Endothelial cell of umbilical vein (primary cell): ENCODE measurements at regions not wholly inside any gene's neighbourhood (a gene's known extent, or its start where the extent isn't known, plus 50 kb on each side); places are given as distances from the start of the nearest gene placed in this dataset.

Experiments
- BruUV-seq: library from RNA; stranded (reverse); fragments of 400-500 nt; replicated peaks from 2 replicates; lab custom pipeline; 2021; lab: Mats Ljungman, UMichigan
- CTCF ChIA-PET: fragments of 300-600, 350-600 bp; sonication (Branson Sonifier 250); formaldehyde crosslinking; loops from one replicate; lab custom pipeline; 2021; ENCODE audit warnings: antibody characterized with exemption, inconsistent platforms; lab: Charles Lee
- POLR2A ChIA-PET: fragments of 300-600, 350-600 bp; sonication (Branson Sonifier 250); formaldehyde crosslinking; loops from one replicate; lab custom pipeline; 2021; ENCODE audit warnings: antibody characterized with exemption, inconsistent platforms; lab: Charles Lee
- DNase-seq: peaks from one replicate; pipeline ENCODE4 v3.0.0-alpha.2; 2011; ENCODE audit warnings: low read depth, low spot score
- FAIRE-seq: peaks from 2 replicates; lab custom pipeline; 2011; peaks lifted over from hg19 to GRCh38; lab: Jason Lieb, UNC
- H2AFZ ChIP-seq: 2 replicates; pipeline ENCODE4 v1.6.0; 2012; ENCODE audit warnings: low read depth, low read length, control low read depth, inconsistent platforms
- H3K27ac ChIP-seq: 2 replicates; pipeline ENCODE4 v1.5.1; 2011; ENCODE audit warnings: low read depth, mild to moderate bottlenecking, control low read depth, low read length, moderate library complexity; ENCODE audit not compliant: insufficient read depth
- H3K27me3 ChIP-seq, 2 experiments: 2 replicates each; pipeline versions ENCODE4 v1.6.0 to v1.6.1; 2011; ENCODE audit warnings: low read length in 2 of 2, mixed read lengths in 1 of 2; ENCODE audit not compliant: control insufficient read depth in 2 of 2, insufficient read depth in 2 of 2
- H3K36me3 ChIP-seq, 2 experiments: 2 replicates in 1 of 2; 3 replicates in 1 of 2; pipeline ENCODE4 v1.5.1; 2011; ENCODE audit warnings: low read length in 2 of 2, mild to moderate bottlenecking in 1 of 2, moderate library complexity in 1 of 2; ENCODE audit not compliant: control insufficient read depth in 2 of 2, insufficient read depth in 2 of 2; ENCODE audit errors: extremely low read depth in 1 of 2
- H3K4me1 ChIP-seq: 3 replicates; pipeline ENCODE4 v1.5.1; 2011; ENCODE audit warnings: mild to moderate bottlenecking, low read length; ENCODE audit not compliant: control insufficient read depth, insufficient read depth; ENCODE audit errors: extremely low read depth
- H3K4me2 ChIP-seq: 2 replicates; pipeline ENCODE4 v1.6.1; 2011; ENCODE audit warnings: low read length, control low read depth, mixed read lengths; ENCODE audit not compliant: insufficient read depth
- H3K4me3 ChIP-seq, 3 experiments: fragments of 200-600 bp in 1 of 3; sonication (generic), shearing (Covaris generic) in 1 of 3; replicated peaks in 1 of 3; 2 replicates each; pipeline ENCODE4 v1.5.1; 2011 to 2016; ENCODE audit warnings: control low read depth in 3 of 3, low read length in 3 of 3, mild to moderate bottlenecking in 2 of 3, inconsistent platforms in 1 of 3, low read depth in 1 of 3, moderate library complexity in 1 of 3; ENCODE audit not compliant: insufficient read depth in 1 of 3
- H3K79me2 ChIP-seq: 2 replicates; pipeline ENCODE4 v1.6.0; 2012; ENCODE audit warnings: low read length, inconsistent platforms; ENCODE audit not compliant: control insufficient read depth, insufficient read depth
- H3K9ac ChIP-seq: replicated peaks from 2 replicates; pipeline ENCODE3; 2011; ENCODE audit warnings: low read length, control low read depth; ENCODE audit not compliant: insufficient read depth; ENCODE audit errors: extremely low read depth
- H3K9me1 ChIP-seq: replicated peaks from 3 replicates; pipeline ENCODE4 v1.6.0; 2011; ENCODE audit warnings: mild to moderate bottlenecking, low read length; ENCODE audit not compliant: control insufficient read depth, insufficient read depth; ENCODE audit errors: extremely low read depth
- H3K9me3 ChIP-seq: replicated peaks from 2 replicates; pipeline ENCODE4 v1.5.1; 2012; ENCODE audit warnings: low read length, inconsistent platforms; ENCODE audit not compliant: control insufficient read depth, insufficient read depth
- H4K20me1 ChIP-seq: replicated peaks from 2 replicates; pipeline ENCODE3; 2011; ENCODE audit warnings: mild to moderate bottlenecking, low read length; ENCODE audit not compliant: control insufficient read depth, insufficient read depth; ENCODE audit errors: extremely low read depth
- CTCF ChIP-seq, 2 donors: IDR thresholded peaks; 1 replicate in 1 of 2; 2 replicates in 1 of 2; pipeline ENCODE4 v1.5.1; 2011; ENCODE audit warnings: low read length in 2 of 2, mild to moderate bottlenecking in 2 of 2, moderate library complexity in 2 of 2, control low read depth in 1 of 2, inconsistent platforms in 1 of 2, low read depth in 1 of 2; ENCODE audit not compliant: insufficient read depth in 1 of 2; ENCODE audit errors: extremely low read depth in 1 of 2
- EZH2 ChIP-seq: IDR thresholded peaks from 2 replicates; pipeline ENCODE4 v1.6.1; 2012; ENCODE audit warnings: borderline replicate concordance, low read depth, mild to moderate bottlenecking, moderate library complexity, low read length, inconsistent platforms; ENCODE audit not compliant: severe bottlenecking
- FOS ChIP-seq: IDR thresholded peaks from 2 replicates; pipeline ENCODE4 v1.6.1; 2011; ENCODE audit warnings: mild to moderate bottlenecking, low read length, moderate library complexity, borderline replicate concordance; ENCODE audit not compliant: insufficient read depth
- GATA2 ChIP-seq: IDR thresholded peaks from 2 replicates; pipeline ENCODE4 v1.7.0; 2011; ENCODE audit warnings: low read depth, mild to moderate bottlenecking, moderate library complexity, mixed read lengths, low read length; ENCODE audit not compliant: insufficient read length, insufficient read depth
- JUN ChIP-seq: IDR thresholded peaks from 2 replicates; pipeline ENCODE4 v1.6.1; 2011; ENCODE audit warnings: borderline replicate concordance, low read depth; ENCODE audit not compliant: insufficient read length, insufficient read depth
- MAX ChIP-seq: IDR thresholded peaks from 2 replicates; pipeline ENCODE4 v1.6.1; 2011; ENCODE audit not compliant: insufficient read depth, insufficient read length
- MYC ChIP-seq: IDR thresholded peaks from one replicate; pipeline ENCODE4 v1.6.1; 2011; ENCODE audit warnings: mild to moderate bottlenecking, low read depth, low read length
- POLR2A ChIP-seq: IDR thresholded peaks from 2 replicates; pipeline ENCODE4 v1.6.1; 2012; ENCODE audit warnings: low read depth, mild to moderate bottlenecking, control low read depth, low read length
- POLR2AphosphoS5 ChIP-seq: IDR thresholded peaks from 2 replicates; pipeline ENCODE4 v1.6.1; 2012; ENCODE audit warnings: low read depth, mild to moderate bottlenecking, control low read depth, low read length, moderate library complexity; ENCODE audit not compliant: insufficient read depth
- dilution Hi-C: fragments of 300-500 bp; cut with MboI; formaldehyde crosslinking; loops from one replicate; pipeline ENCODE4 v1.15.0; 2019; ENCODE audit warnings: low sequenced_read_pairs; ENCODE audit not compliant: extremely low pct_ligation_motif_present
- intact Hi-C: fragments of 100-400 bp; cut with micrococcal nuclease; formaldehyde crosslinking; loops from one replicate; pipeline ENCODE4 v1.10.0; 2022

GRCh38 chr16:79302731-79303130 lies 297.8 kb downstream of the MAF start:
- dilution Hi-C loops: no loop called here
- CTCF ChIA-PET: no interaction called here

More at GRCh38 chr16:79302731-79303130, 297.8 kb downstream of the MAF start:
- Histone ChIP-seq H3K4me3 (no peak overlapping the region), H3K79me2 (no peaks in the 10 kb centered on the region), H3K9me3 (peaks cover 15% of the 10 kb centered on the region), H3K27me3 (no peaks in the 10 kb centered on the region), H2AFZ (no peak overlapping the region), H4K20me1 (no peaks in the 10 kb centered on the region), H3K36me3 (no peaks in the 10 kb centered on the region), H3K27ac (no peak overlapping the region), H3K4me1 (no peaks in the 10 kb centered on the region), H3K9me1 (no peaks in the 10 kb centered on the region), H3K9ac (no peak overlapping the region), H3K4me2 (no peak overlapping the region)
- BruUV-seq: no TSS peak
- no peak for TF ChIP-seq POLR2AphosphoS5
- TF ChIP-seq POLR2A: no peak
- no peak for TF ChIP-seq GATA2
- no peak for TF ChIP-seq CTCF (IDR thresholded peaks at IDR 0.05; ENCODE audit: extremely low read depth in 1 of 2, insufficient read depth in 1 of 2, low read depth in 1 of 2, low read length in 2 of 2)
- TF ChIP-seq MYC: no peak
- no peak for TF ChIP-seq EZH2
- TF ChIP-seq MAX: no peak
- no peak for TF ChIP-seq JUN
- TF ChIP-seq FOS: no peak
- intact Hi-C loops: no loop called here
- no peak for DNase-seq
- POLR2A ChIA-PET: no interaction called here
- FAIRE-seq: no peak
